SH-SY5Y (cell line): ENCODE measurements at regions not wholly inside any gene's neighbourhood (a gene's known extent, or its start where the extent isn't known, plus 50 kb on each side); places are given as distances from the start of the nearest gene placed in this dataset.

Source experiments
- GATA2 ChIP-seq: IDR thresholded peaks from 2 replicates; pipeline ENCODE4 v1.6.1; 2011; ENCODE audit warnings: mild to moderate bottlenecking, low read depth, low read length
- GATA3 ChIP-seq: IDR thresholded peaks from 2 replicates; pipeline ENCODE4 v1.6.1; 2011; ENCODE audit warnings: low read depth, mild to moderate bottlenecking, low read length, moderate library complexity

DNA sequence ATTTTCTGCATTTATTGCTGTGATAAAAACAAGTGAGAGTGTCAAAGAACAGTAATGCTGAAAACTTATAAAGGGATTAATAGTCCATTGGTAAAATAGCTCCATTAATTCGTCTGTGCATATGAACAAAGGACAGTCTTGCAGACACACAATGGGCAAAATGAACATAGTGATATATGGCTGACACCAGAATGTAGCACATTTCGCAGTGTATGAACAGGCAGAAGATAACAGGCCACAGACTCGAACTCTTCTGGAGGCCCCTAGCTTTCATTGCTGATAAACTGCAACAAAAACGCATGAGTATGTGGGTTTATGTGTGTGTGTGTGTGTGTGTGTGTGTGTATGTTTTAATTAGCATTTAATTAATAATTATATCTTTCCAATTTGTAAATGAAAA lies 354.8 kb downstream of the TAF11L14 start:
- TF ChIP-seq GATA2 = no peak
- TF ChIP-seq GATA3 = no peak
